ENCODE measurements at regions not wholly inside any gene's neighbourhood (a gene's known extent, or its start where the extent isn't known, plus 50 kb on each side); places are given as distances from the start of the nearest gene placed in this dataset.

GRCh38 chr1:50308878-50309277 lies 114.4 kb downstream of the DMRTA2 start:
- H3K4me1 ChIP-seq (ENCODE audit: insufficient read depth, poor library complexity, severe bottlenecking), result no peaks in the 10 kb centered on the region
- no peak overlapping the region for H3K4me3 ChIP-seq (ENCODE audit: severe bottlenecking)
- TF ChIP-seq CTCF (IDR thresholded peaks at IDR 0.05; ENCODE audit: poor library complexity, severe bottlenecking), result no peak
- H3K27me3 ChIP-seq (ENCODE audit: insufficient read depth, poor library complexity, severe bottlenecking), result no peaks in the 10 kb centered on the region
- H3K27ac ChIP-seq (ENCODE audit: poor library complexity, severe bottlenecking), result no peak overlapping the region
- no peaks in the 10 kb centered on the region for H3K36me3 ChIP-seq (ENCODE audit: low read depth)
- DNase-seq (ENCODE audit: low spot score), result no peak
- ATAC-seq (ENCODE audit: low read depth), result no peak
- no peaks in the 10 kb centered on the region for H3K9me3 ChIP-seq (ENCODE audit: severe bottlenecking)

DNA sequence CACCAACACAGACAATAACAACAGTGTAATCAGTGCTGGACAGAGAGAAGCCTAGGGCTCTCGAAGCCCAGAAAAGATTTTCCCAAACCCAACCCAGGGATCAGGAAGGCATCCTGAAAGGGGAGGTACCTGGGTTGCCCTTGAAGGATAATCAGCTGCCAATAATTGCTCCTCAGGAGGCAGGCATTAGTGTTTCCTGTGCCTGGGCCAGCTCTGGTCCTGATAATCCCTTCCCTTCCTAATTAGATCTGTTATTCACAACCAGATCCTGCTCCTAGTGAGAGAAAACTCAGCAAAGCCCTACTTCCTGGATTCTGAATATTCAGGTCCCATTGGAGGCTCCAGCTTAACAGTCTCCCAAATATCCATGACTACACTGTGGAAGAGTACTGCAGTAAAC lies 117.4 kb downstream of the DMRTA2 start:
- ATAC-seq (ENCODE audit: low read depth) (no peak), DNase-seq (ENCODE audit: low spot score) (no peak)
- H3K4me1 ChIP-seq (ENCODE audit: insufficient read depth, poor library complexity, severe bottlenecking), result no peaks in the 10 kb centered on the region
- no peak overlapping the region for H3K27ac ChIP-seq (ENCODE audit: poor library complexity, severe bottlenecking)
- no peak overlapping the region for H3K4me3 ChIP-seq (ENCODE audit: severe bottlenecking)
- no peaks in the 10 kb centered on the region for H3K9me3 ChIP-seq (ENCODE audit: severe bottlenecking)
- no peak for TF ChIP-seq CTCF (IDR thresholded peaks at IDR 0.05; ENCODE audit: poor library complexity, severe bottlenecking)
- H3K27me3 ChIP-seq (ENCODE audit: insufficient read depth, poor library complexity, severe bottlenecking), result no peaks in the 10 kb centered on the region
- no peaks in the 10 kb centered on the region for H3K36me3 ChIP-seq (ENCODE audit: low read depth)

GRCh38 chr1:50300297-50300696 lies 122.9 kb downstream of the DMRTA2 start:
- ATAC-seq (ENCODE audit: low read depth), result no peak
- Histone ChIP-seq H3K4me1 (ENCODE audit: insufficient read depth, poor library complexity, severe bottlenecking) (no peaks in the 10 kb centered on the region), H3K27ac (ENCODE audit: poor library complexity, severe bottlenecking) (no peak overlapping the region), H3K36me3 (ENCODE audit: low read depth) (no peaks in the 10 kb centered on the region), H3K4me3 (ENCODE audit: severe bottlenecking) (no peak overlapping the region), H3K27me3 (ENCODE audit: insufficient read depth, poor library complexity, severe bottlenecking) (no peaks in the 10 kb centered on the region), H3K9me3 (ENCODE audit: severe bottlenecking) (no peaks in the 10 kb centered on the region)
- no peak for TF ChIP-seq CTCF (IDR thresholded peaks at IDR 0.05; ENCODE audit: poor library complexity, severe bottlenecking)
- DNase-seq (ENCODE audit: low spot score), result no peak

- TF ChIP-seq CTCF (IDR thresholded peaks at IDR 0.05; ENCODE audit: poor library complexity, severe bottlenecking), result no peak
- Histone ChIP-seq H3K9me3 (ENCODE audit: severe bottlenecking) (no peaks in the 10 kb centered on the region), H3K27me3 (ENCODE audit: insufficient read depth, poor library complexity, severe bottlenecking) (no peaks in the 10 kb centered on the region), H3K4me3 (ENCODE audit: severe bottlenecking) (no peak overlapping the region), H3K27ac (ENCODE audit: poor library complexity, severe bottlenecking) (no peak overlapping the region), H3K4me1 (ENCODE audit: insufficient read depth, poor library complexity, severe bottlenecking) (no peaks in the 10 kb centered on the region), H3K36me3 (ENCODE audit: low read depth) (no peaks in the 10 kb centered on the region)
- ATAC-seq (ENCODE audit: low read depth), result no peak
- no peak for DNase-seq (ENCODE audit: low spot score)
These were observed 127.7 kb downstream of the DMRTA2 start for GRCh38 chr1:50295566-50295965.

DNA sequence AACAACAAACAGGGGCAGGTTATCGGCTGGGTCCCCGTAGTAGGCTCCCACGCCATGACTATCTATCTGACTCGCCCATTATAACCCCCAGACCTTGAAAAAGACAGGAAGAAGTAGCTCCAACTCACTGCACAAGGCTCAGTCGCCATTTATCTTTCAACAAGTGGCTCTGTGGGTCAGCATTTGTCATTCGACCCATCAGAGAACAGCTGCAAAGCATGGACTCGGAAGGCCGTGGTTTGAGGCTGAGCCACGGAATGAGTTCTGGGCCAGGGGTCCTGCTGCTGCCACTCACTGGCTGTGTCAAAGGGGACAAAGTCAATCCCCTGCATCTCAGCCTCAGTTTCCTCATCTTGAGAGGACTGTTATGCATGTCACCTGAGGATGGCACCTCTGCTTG lies 131.0 kb downstream of the DMRTA2 start:
- no peak for TF ChIP-seq CTCF (IDR thresholded peaks at IDR 0.05; ENCODE audit: poor library complexity, severe bottlenecking)
- DNase-seq (ENCODE audit: low spot score), result no peak
- H3K36me3 ChIP-seq (ENCODE audit: low read depth), result no peaks in the 10 kb centered on the region

More for the DNA sequence above, 131.0 kb downstream of the DMRTA2 start:
- ATAC-seq (ENCODE audit: low read depth), result no peak
- Histone ChIP-seq H3K27ac (ENCODE audit: poor library complexity, severe bottlenecking) (no peak overlapping the region), H3K4me3 (ENCODE audit: severe bottlenecking) (no peak overlapping the region), H3K27me3 (ENCODE audit: insufficient read depth, poor library complexity, severe bottlenecking) (no peaks in the 10 kb centered on the region), H3K9me3 (ENCODE audit: severe bottlenecking) (no peaks in the 10 kb centered on the region), H3K4me1 (ENCODE audit: insufficient read depth, poor library complexity, severe bottlenecking) (no peaks in the 10 kb centered on the region)
